ENCODE measurements at regions not wholly inside any gene's neighbourhood (a gene's known extent, or its start where the extent isn't known, plus 50 kb on each side); places are given as distances from the start of the nearest gene placed in this dataset.

GRCh38 chr6:10465629-10466499, 51.0 kb upstream of the TFAP2A start:
- peak; percentile 7 to 51 for DNase-seq (ENCODE audit: low read depth in 2 of 2)

Measured in dermis microvascular lymphatic vessel endothelial cell (primary cell).